Activated CD4-positive, alpha-beta memory T cell treated with anti-CD3 and anti-CD28 coated beads for 36 hours (primary cell): ENCODE measurements at regions not wholly inside any gene's neighbourhood (a gene's known extent, or its start where the extent isn't known, plus 50 kb on each side); places are given as distances from the start of the nearest gene placed in this dataset.

Experiments used
- CTCF ChIA-PET: fragments of 350-600 bp; sonication (Branson Sonifier 250); formaldehyde crosslinking; loops from one replicate; lab custom pipeline; 2021; ENCODE audit warnings: antibody characterized with exemption, inconsistent platforms; lab: Charles Lee
- POLR2A ChIA-PET: fragments of 350-600 bp; sonication (Branson Sonifier 250); formaldehyde crosslinking; loops from one replicate; lab custom pipeline; 2021; ENCODE audit warnings: antibody characterized with exemption; lab: Charles Lee
- DNase-seq: peaks from one replicate; pipeline ENCODE4 v3.0.0-alpha.2; 2020
- H3K27ac Mint-ChIP-seq: one replicate; pipeline ENCODE4 v1.8.0; 2021; ENCODE audit warnings: mixed read lengths
- H3K27me3 Mint-ChIP-seq: one replicate; pipeline ENCODE4 v1.8.0; 2021; ENCODE audit warnings: mixed read lengths
- H3K36me3 Mint-ChIP-seq: one replicate; pipeline ENCODE4 v1.8.0; 2021; ENCODE audit warnings: mixed read lengths
- H3K4me1 Mint-ChIP-seq: one replicate; pipeline ENCODE4 v1.8.0; 2021; ENCODE audit warnings: low read depth, mixed read lengths
- H3K4me3 Mint-ChIP-seq: one replicate; pipeline ENCODE4 v1.8.0; 2021; ENCODE audit warnings: mild to moderate bottlenecking, mixed read lengths
- H3K9me3 Mint-ChIP-seq: one replicate; pipeline ENCODE4 v1.8.0; 2021; ENCODE audit warnings: mixed read lengths
- intact Hi-C: fragments of 100-400 bp; cut with micrococcal nuclease; formaldehyde crosslinking; loops from one replicate; pipeline ENCODE4 v1.15.1; 2023

DNA sequence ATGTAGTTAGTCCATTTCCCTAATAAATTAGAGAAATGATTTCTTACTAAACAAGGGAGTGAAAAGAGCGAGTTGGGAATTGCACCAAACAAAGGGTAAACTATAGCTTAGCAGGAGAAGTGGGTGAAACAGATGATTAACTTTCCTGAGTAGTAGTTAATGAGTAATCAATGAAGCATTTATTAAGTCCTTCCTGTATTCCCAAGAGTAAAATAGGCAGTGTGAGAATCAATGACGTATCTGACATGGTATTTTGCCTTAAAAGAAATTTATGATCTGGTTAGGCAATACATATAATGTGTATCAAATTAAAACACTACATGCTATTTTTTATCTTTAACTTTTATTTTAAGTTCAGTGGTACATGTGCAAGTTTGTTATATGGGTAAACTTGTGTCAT is 142.8 kb downstream of the KLF5 start:
- H3K4me1 Mint-ChIP-seq = no peaks in the 10 kb centered on the region
- H3K27ac Mint-ChIP-seq = no peak overlapping the region
- DNase-seq = no peak
- H3K4me3 Mint-ChIP-seq = no peak overlapping the region
- peaks cover 39% of the 10 kb centered on the region for H3K27me3 Mint-ChIP-seq
- intact Hi-C loops = no loop called here
- ChIA-PET POLR2A (no interaction called here), CTCF (no interaction called here)
- H3K9me3 Mint-ChIP-seq = no peaks in the 10 kb centered on the region
- H3K36me3 Mint-ChIP-seq = no peaks in the 10 kb centered on the region

DNA sequence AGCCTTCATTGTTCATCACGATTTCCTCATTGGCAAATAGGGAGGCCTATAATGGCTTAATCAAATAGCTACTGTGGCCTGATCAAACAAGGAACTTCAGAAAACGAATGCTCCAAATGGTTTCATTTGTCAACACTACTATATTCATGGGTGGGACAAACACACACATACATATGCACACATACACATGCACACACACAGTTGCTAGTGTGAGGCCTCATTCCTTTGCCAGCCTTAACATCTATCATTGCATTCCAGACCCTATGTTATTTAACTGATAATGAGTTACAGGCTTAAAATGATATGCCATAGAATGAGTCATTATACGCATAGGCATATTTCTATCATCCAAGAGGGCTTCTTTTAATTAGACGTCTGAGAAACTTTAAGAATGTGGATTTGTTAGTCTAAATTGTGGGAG is 140.2 kb downstream of the KLF5 start:
- DNase-seq = no peak
- Mint-ChIP-seq H3K4me1 (no peaks in the 10 kb centered on the region), H3K9me3 (no peaks in the 10 kb centered on the region), H3K36me3 (no peaks in the 10 kb centered on the region), H3K27ac (no peak overlapping the region), H3K27me3 (peaks cover 34% of the 10 kb centered on the region), H3K4me3 (no peak overlapping the region)
- intact Hi-C loops = no loop called here
- ChIA-PET CTCF (no interaction called here), POLR2A (interaction anchor here (0.6 kb wide), 1 partner anchor 106 kb away, joined by 3 read pairs; no protein-coding TSS in a partner anchor)

- Mint-ChIP-seq H3K4me3 (no peak overlapping the region), H3K27ac (no peak overlapping the region), H3K4me1 (no peaks in the 10 kb centered on the region), H3K27me3 (peaks cover 12% of the 10 kb centered on the region), H3K36me3 (no peaks in the 10 kb centered on the region), H3K9me3 (no peaks in the 10 kb centered on the region)
- intact Hi-C loops = no loop called here
- DNase-seq = no peak
- POLR2A ChIA-PET = no interaction called here
- CTCF ChIA-PET = interaction anchor here (0.8 kb wide), 1 partner anchor 15 kb away, joined by 3 read pairs; no protein-coding TSS in a partner anchor
Measured at GRCh38 chr13:73195091-73195490, 136.3 kb downstream of the KLF5 start.

- Mint-ChIP-seq H3K27me3 (peaks cover 12% of the 10 kb centered on the region), H3K36me3 (no peaks in the 10 kb centered on the region), H3K4me3 (no peak overlapping the region), H3K9me3 (no peaks in the 10 kb centered on the region), H3K4me1 (no peaks in the 10 kb centered on the region), H3K27ac (no peak overlapping the region)
- intact Hi-C loops = no loop called here
- DNase-seq = no peak
- ChIA-PET CTCF (no interaction called here), POLR2A (no interaction called here)
Measured at GRCh38 chr13:73194310-73194709, 135.5 kb downstream of the KLF5 start.

DNA sequence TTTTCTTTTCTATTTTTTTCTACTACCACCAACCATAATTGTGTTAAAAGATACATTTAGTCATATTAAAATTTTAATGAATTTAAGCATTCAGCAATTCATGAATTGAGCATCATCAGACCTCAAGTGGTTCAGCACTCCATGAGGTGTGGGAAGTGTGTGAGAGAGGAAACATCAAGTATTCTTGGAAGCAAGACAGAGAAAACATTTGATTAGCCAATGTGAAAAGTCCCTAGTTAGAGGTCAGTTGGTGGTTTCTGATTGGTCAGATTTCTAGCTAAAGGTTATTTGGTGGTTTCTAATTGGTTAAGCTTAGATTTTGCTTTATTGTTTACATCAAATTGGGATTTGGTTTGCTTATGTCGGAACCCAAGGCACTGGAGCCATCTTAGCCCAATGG is 134.7 kb downstream of the KLF5 start:
- intact Hi-C loops = no loop called here
- CTCF ChIA-PET = no interaction called here
- POLR2A ChIA-PET = no interaction called here
- Mint-ChIP-seq H3K4me1 (no peaks in the 10 kb centered on the region), H3K4me3 (no peak overlapping the region), H3K36me3 (no peaks in the 10 kb centered on the region), H3K9me3 (no peaks in the 10 kb centered on the region), H3K27ac (no peak overlapping the region), H3K27me3 (peaks cover 7% of the 10 kb centered on the region)
- no peak for DNase-seq

GRCh38 chr13:73190477-73190876 is 131.7 kb downstream of the KLF5 start:
- no peaks in the 10 kb centered on the region for H3K4me1 Mint-ChIP-seq

GRCh38 chr13:73189776-73190175 is 131.0 kb downstream of the KLF5 start:
- ChIA-PET CTCF (no interaction called here), POLR2A (no interaction called here)
- no peak for DNase-seq
- Mint-ChIP-seq H3K9me3 (no peaks in the 10 kb centered on the region), H3K36me3 (no peaks in the 10 kb centered on the region), H3K4me1 (no peaks in the 10 kb centered on the region), H3K27me3 (peaks cover 5% of the 10 kb centered on the region), H3K4me3 (no peak overlapping the region), H3K27ac (no peak overlapping the region)
- intact Hi-C loops = no loop called here

More at GRCh38 chr13:73190477-73190876, 131.7 kb downstream of the KLF5 start:
- H3K27ac Mint-ChIP-seq = no peak overlapping the region
- no peaks in the 10 kb centered on the region for H3K36me3 Mint-ChIP-seq
- intact Hi-C loops = no loop called here
- no peaks in the 10 kb centered on the region for H3K9me3 Mint-ChIP-seq
- H3K27me3 Mint-ChIP-seq = peaks cover 5% of the 10 kb centered on the region
- no peak for DNase-seq
- ChIA-PET POLR2A (no interaction called here), CTCF (no interaction called here)
- no peak overlapping the region for H3K4me3 Mint-ChIP-seq

DNA sequence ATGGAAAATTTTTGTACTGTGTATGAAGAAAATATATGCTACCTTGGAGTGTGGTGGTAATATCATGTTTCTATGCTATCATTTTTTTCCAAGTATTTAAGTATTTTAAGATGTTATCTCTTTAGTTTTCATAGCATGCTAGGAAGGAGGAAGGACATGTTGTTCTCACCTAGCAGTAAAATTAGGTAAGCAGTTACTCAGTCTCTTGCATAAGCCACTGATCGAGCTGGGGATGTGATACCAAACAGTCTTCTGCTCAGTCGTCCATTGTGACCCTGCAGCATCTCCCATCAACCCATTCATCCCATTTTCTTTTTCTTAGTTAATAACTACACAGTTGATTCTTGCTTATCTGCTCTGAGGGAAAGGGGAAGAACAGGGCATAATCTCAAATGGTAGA is 130.6 kb downstream of the KLF5 start:
- Mint-ChIP-seq H3K4me3 (no peak overlapping the region), H3K4me1 (no peaks in the 10 kb centered on the region), H3K9me3 (no peaks in the 10 kb centered on the region), H3K27me3 (peaks cover 4% of the 10 kb centered on the region), H3K27ac (no peak overlapping the region), H3K36me3 (no peaks in the 10 kb centered on the region)
- intact Hi-C loops = no loop called here
- ChIA-PET CTCF (no interaction called here), POLR2A (no interaction called here)
- DNase-seq = no peak

- H3K27ac Mint-ChIP-seq = no peak overlapping the region
- H3K9me3 Mint-ChIP-seq = no peaks in the 10 kb centered on the region
- no peak for DNase-seq
- intact Hi-C loops = no loop called here
- no peaks in the 10 kb centered on the region for H3K36me3 Mint-ChIP-seq
- CTCF ChIA-PET = no interaction called here
- H3K4me3 Mint-ChIP-seq = no peak overlapping the region
- no peaks in the 10 kb centered on the region for H3K4me1 Mint-ChIP-seq
- H3K27me3 Mint-ChIP-seq = no peaks in the 10 kb centered on the region
- POLR2A ChIA-PET = no interaction called here
Measured at GRCh38 chr13:73187106-73187505, 128.3 kb downstream of the KLF5 start.

DNA sequence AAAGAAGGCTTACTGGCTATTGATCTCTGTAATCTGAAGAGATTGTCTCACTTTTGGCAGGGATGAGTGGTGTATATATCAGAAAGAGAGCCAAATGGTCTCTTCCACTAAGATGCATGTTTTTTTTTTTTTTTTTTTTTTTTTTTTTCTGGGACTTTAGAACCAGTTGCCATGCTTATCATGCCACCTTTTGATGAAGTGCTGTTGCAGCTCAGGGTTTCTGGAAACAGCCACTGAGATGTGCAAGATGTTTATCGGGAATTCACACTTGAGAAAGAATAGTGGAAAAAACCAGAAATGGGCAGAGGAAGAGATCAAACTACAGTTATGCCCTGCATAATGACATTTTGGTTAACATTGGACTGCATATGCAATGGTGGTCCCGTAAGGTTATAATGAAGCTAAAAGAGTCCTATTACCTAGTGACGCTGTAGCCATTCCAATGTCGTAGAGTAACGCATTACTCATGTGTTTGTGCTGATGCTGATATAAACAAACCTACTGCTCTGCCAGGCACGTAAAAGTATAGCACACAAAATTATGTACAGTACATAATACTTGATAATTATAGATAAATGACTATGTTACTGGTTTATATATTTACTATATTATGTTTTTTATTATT is 121.0 kb downstream of the KLF5 start:
- Mint-ChIP-seq H3K4me3 (no peak overlapping the region), H3K9me3 (no peaks in the 10 kb centered on the region), H3K36me3 (no peaks in the 10 kb centered on the region), H3K4me1 (no peaks in the 10 kb centered on the region), H3K27me3 (no peaks in the 10 kb centered on the region), H3K27ac (no peak overlapping the region)
- intact Hi-C loops = no loop called here
- ChIA-PET POLR2A (no interaction called here), CTCF (no interaction called here)
- DNase-seq = no peak

DNA sequence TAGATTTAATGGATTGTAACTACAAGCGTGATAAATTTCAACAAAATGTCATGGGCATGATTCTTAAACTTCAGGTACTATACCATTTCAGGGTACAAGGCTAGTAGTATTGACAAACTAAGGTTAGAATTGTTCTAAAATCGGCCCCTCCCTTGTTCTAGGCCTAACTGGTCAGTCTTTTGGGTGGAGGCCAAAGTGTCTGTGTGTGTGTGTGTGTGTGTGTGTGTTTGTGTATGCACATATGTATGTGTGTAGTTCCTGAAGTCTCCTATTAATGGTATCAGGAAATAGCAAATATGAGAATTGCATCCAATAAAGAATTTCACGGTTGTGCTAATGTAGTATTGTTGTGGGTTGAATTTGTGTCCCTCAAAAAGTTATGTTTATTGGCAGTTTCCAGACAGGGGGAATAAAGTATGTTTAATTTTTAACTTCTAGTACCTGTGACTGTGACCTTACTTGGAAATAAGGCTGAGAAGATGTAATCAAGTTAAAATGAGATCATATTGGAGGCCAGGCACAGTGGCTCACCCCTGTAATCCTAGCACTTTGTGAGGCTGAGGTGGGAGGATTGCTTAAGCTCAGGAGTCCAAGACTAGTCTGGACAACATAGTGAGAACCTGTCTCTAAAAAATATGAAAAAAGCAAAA is 119.2 kb downstream of the KLF5 start:
- Mint-ChIP-seq H3K27ac (no peak overlapping the region), H3K9me3 (no peaks in the 10 kb centered on the region), H3K27me3 (no peaks in the 10 kb centered on the region), H3K36me3 (no peaks in the 10 kb centered on the region), H3K4me1 (no peaks in the 10 kb centered on the region), H3K4me3 (no peak overlapping the region)
- ChIA-PET POLR2A (no interaction called here), CTCF (no interaction called here)
- intact Hi-C loops = no loop called here
- DNase-seq = no peak

DNA sequence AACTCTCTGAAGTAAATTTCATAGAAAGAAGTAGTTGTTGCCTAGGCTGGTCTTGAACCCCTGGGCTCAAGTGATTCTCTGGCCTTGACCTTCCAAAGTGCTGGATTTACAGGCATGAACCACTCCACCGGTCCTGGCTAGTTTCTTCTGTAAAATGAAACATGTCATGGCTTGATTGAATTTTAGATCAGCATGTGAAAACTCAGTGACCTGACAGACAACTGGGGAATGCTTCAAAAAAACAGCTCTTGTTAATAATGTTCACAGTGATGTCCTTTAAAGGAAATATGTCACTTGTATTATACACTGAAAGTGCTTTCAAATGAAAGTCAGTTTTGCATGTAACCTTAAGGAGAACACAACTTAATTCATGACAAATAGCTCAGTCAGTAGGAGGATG is 118.2 kb downstream of the KLF5 start:
- ChIA-PET CTCF (no interaction called here), POLR2A (no interaction called here)
- H3K27ac Mint-ChIP-seq = no peak overlapping the region
- H3K27me3 Mint-ChIP-seq = no peaks in the 10 kb centered on the region
- DNase-seq = no peak
- H3K4me1 Mint-ChIP-seq = no peaks in the 10 kb centered on the region
- no peaks in the 10 kb centered on the region for H3K36me3 Mint-ChIP-seq
- no peak overlapping the region for H3K4me3 Mint-ChIP-seq
- intact Hi-C loops = no loop called here
- H3K9me3 Mint-ChIP-seq = no peaks in the 10 kb centered on the region

GRCh38 chr13:73174521-73175010 is 115.8 kb downstream of the KLF5 start:
- Mint-ChIP-seq H3K4me1 (peaks cover 2% of the 10 kb centered on the region), H3K36me3 (no peaks in the 10 kb centered on the region), H3K27me3 (no peaks in the 10 kb centered on the region), H3K27ac (no peak overlapping the region), H3K9me3 (no peaks in the 10 kb centered on the region), H3K4me3 (no peak overlapping the region)
- CTCF ChIA-PET = no interaction called here
- intact Hi-C loops = no loop called here
- DNase-seq = no peak
- POLR2A ChIA-PET = no interaction called here
